IPS-15b (cell line): ENCODE measurements at regions not wholly inside any gene's neighbourhood (a gene's known extent, or its start where the extent isn't known, plus 50 kb on each side); places are given as distances from the start of the nearest gene placed in this dataset.
A peak's percentile ranks its signal among the peaks of the same experiment; 100 is the strongest.

ENCODE experiments used
- H3K27me3 ChIP-seq: one replicate; pipeline ENCODE4 v1.6.1; 2013; ENCODE audit warnings: low read length; ENCODE audit not compliant: control insufficient read depth, insufficient read depth
- H3K36me3 ChIP-seq: one replicate; pipeline ENCODE4 v1.6.1; 2013; ENCODE audit warnings: low read length; ENCODE audit not compliant: control insufficient read depth, insufficient read depth
- H3K4me1 ChIP-seq: one replicate; pipeline ENCODE4 v1.6.1; 2013; ENCODE audit warnings: mild to moderate bottlenecking, low read length; ENCODE audit not compliant: control insufficient read depth, insufficient read depth
- H3K4me3 ChIP-seq: one replicate; pipeline ENCODE4 v1.5.1; 2013; ENCODE audit warnings: low read depth, low read length
- H3K9ac ChIP-seq: one replicate; pipeline ENCODE4 v1.6.1; 2013; ENCODE audit warnings: low read depth, mild to moderate bottlenecking, low read length
- H3K9me3 ChIP-seq: one replicate; pipeline ENCODE4 v1.6.1; 2013; ENCODE audit warnings: mild to moderate bottlenecking, low read length; ENCODE audit not compliant: control insufficient read depth, insufficient read depth

- peaks cover 3% of the 10 kb centered on the region for H3K4me1 ChIP-seq
- H3K9ac ChIP-seq, result no peak overlapping the region
- no peak overlapping the region for H3K4me3 ChIP-seq
- H3K36me3 ChIP-seq, result no peaks in the 10 kb centered on the region
- H3K9me3 ChIP-seq, result no peaks in the 10 kb centered on the region
- H3K27me3 ChIP-seq, result no peaks in the 10 kb centered on the region
Measured at GRCh38 chr22:27662359-27663301, 138.9 kb downstream of the MN1 start.

DNA sequence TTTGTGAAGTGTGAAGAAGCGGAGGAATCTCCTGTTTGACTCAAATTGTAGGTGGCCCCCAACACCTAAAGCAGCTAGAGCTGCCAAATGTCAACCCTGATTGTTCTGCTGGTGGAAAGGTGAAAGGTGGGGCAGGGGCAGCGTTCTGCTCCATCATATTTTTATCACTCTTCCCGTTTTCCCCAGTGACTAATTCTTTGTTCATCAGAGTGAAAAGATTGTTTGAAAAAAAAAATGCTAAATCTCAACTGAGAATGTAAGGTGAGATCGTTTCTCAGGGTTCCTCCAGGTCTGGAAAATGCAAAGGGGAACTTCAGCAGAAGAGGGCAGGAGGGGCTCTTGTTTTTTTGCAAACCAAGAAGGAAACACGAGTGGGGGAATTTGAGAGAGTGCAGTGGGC lies 137.7 kb downstream of the MN1 start:
- Histone ChIP-seq H3K27me3 (no peaks in the 10 kb centered on the region), H3K9me3 (no peaks in the 10 kb centered on the region), H3K4me1 (peaks cover 4% of the 10 kb centered on the region), H3K4me3 (no peak overlapping the region), H3K36me3 (no peaks in the 10 kb centered on the region), H3K9ac (no peak overlapping the region)

GRCh38 chr22:27666272-27666997 lies 135.1 kb downstream of the MN1 start:
- Histone ChIP-seq H3K4me1 (peaks cover 20% of the 10 kb centered on the region), H3K9ac (no peak overlapping the region), H3K9me3 (no peaks in the 10 kb centered on the region), H3K36me3 (no peaks in the 10 kb centered on the region), H3K4me3 (no peak overlapping the region), H3K27me3 (no peaks in the 10 kb centered on the region)

DNA sequence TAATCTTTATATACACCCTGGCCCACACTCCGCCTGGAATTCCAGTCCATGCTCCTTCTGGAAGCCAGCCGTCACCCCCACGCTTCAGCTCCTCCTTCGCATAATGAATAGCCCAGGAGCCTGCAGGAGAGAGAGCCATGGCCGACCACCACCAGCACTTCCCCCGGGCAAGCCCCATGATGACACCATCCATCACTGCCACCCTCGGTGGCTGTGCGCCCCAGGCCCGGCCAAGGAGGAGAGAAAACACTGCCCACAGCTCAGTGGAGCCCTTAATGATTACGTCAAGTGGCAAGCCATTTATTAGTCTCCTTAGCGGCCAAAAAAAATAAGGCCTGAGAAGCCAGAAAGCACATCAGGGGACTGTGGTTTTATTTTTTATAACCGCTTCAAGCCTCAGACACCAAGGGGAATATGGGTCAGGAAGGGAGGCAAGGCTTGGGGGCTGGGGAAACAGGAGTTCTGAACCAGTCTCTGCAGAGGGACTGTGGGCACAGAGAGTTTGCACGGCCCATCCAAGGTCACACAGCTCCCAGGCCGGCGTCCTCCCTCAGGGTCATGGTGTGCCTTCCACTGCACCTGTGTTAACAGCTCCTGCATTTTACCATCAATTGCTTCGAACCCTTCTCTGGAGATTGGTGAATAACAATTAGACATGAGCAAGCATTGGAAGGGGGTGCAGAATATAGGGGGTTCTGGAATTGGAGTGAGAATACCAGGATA lies 134.3 kb downstream of the MN1 start:
- Histone ChIP-seq H3K36me3 (no peaks in the 10 kb centered on the region), H3K4me3 (no peak overlapping the region), H3K9me3 (no peaks in the 10 kb centered on the region), H3K27me3 (no peaks in the 10 kb centered on the region), H3K4me1 (peaks cover 22% of the 10 kb centered on the region), H3K9ac (no peak overlapping the region)

DNA sequence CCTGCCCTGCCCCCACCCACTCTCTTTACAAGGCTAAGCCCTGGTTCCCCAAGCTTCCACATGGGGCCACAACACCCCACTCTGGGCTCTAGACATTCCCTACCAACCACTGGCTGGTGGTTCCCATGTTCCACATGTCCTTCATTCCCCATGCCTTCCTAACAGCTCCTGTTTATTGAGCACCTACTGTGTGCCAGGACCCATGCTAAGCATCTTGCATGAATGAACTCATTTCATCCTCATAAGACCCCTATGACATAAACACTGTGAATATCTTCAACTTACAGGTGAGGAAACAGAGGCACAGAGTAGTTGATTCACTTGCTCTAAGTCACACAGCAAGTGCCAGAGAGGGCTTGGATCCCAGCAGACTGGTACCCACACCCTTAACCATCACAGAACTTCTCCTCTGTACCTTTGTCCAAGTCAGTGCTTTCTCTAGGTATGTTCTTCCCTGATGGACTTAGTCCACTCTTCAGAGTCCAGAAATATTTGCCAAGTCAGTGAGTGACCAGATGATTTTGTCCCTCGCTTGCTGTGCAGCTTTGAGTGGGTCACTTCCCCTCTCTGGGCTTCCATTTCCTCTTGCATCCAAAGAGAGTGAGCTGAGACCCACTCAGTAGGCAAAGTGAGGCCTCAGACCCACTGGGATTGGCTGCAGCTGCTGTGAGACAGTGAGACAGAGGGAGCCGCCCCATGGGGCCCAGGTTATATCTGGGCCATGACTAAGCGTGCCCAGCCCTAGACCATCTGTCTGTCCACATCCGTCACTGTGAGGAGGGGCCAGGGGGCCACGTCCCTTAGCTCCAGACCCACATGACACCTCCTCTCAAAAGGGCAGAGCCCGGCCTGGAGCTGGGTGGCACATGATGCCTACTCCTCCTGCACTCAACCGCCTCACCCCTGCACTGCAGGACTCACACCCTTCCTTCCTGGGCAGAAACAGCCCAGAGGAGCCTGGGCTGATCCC lies 132.4 kb downstream of the MN1 start:
- peaks cover 4% of the 10 kb centered on the region for H3K36me3 ChIP-seq
- H3K9ac ChIP-seq, result no peak overlapping the region
- no peak overlapping the region for H3K4me3 ChIP-seq
- H3K4me1 ChIP-seq, result peaks cover 22% of the 10 kb centered on the region
- H3K27me3 ChIP-seq, result no peaks in the 10 kb centered on the region
- H3K9me3 ChIP-seq, result no peaks in the 10 kb centered on the region

GRCh38 chr22:27669798-27670599 lies 131.6 kb downstream of the MN1 start:
- peaks cover 22% of the 10 kb centered on the region for H3K4me1 ChIP-seq
- peaks cover 6% of the 10 kb centered on the region for H3K36me3 ChIP-seq
- peak overlapping the region; percentile 32 for H3K9ac ChIP-seq
- peak overlapping the region; percentile 15 for H3K4me3 ChIP-seq
- no peaks in the 10 kb centered on the region for H3K9me3 ChIP-seq
- H3K27me3 ChIP-seq, result no peaks in the 10 kb centered on the region

DNA sequence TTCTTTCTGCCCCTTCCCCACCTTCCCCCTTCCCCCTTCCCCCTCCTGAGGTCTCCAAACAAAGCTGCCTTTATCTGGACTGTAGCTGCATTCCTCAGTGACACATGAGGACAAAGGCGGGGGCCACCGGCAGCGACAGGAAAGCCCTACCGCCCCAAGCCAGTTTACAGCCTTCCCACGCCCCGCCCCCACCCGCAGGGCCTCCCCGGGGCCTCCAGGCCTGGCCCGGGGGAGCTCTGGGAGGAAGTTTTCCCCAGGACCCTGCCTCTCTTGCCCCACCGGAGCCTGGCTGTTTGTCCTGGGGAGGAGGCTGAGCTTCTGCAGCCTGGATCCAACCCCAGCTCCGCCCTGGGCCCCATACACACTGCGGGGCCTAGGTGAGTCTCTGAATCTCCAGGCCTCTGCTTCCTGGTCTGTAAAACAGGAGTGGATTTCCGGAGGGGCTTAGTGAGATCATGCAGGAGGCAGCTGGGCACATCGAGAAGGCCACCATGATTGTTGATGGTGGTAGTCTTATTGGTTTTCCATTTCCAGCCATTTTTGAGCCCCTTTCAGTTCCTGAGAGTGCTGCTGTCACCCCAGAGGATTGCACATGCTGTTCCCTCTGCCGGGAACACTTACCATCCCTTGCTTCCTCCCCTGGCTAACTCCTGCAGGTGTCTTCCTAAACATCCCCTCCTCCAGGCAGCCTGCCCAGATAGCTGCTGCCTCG lies 130.7 kb downstream of the MN1 start:
- Histone ChIP-seq H3K9me3 (no peaks in the 10 kb centered on the region), H3K4me1 (peaks cover 22% of the 10 kb centered on the region), H3K4me3 (peak overlapping the region; percentile 12), H3K36me3 (peaks cover 14% of the 10 kb centered on the region), H3K27me3 (no peaks in the 10 kb centered on the region), H3K9ac (peak overlapping the region; percentile 5)

DNA sequence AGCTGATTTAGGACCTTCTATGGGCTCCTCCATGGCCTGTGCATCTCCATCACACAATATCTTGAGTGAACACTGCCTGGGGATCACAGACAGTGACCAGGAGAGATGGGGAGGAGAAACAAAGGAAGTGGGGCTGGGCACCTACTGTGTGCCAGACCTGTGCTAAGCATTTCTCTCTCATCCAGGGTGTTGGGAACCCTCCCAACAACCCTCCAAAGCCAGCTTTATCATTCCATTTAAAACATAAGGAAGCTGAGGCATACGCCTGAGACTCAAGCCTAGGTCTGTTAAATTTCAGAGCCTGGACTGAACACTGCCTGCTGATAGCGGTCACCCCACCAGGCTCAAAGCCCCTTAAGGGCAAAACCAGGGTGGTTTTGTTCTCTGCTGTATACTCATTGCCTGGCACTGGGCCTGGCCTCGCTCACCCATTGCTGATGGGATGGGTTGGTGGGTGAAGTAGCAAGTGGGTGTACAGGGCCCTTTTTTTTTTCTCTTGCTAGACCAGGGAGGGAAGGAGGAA lies 130.1 kb downstream of the MN1 start:
- H3K4me3 ChIP-seq, result no peak overlapping the region
- H3K27me3 ChIP-seq, result no peaks in the 10 kb centered on the region
- H3K36me3 ChIP-seq, result peaks cover 19% of the 10 kb centered on the region
- H3K4me1 ChIP-seq, result peaks cover 22% of the 10 kb centered on the region
- H3K9me3 ChIP-seq, result no peaks in the 10 kb centered on the region
- peak overlapping the region; percentile 5 for H3K9ac ChIP-seq

DNA sequence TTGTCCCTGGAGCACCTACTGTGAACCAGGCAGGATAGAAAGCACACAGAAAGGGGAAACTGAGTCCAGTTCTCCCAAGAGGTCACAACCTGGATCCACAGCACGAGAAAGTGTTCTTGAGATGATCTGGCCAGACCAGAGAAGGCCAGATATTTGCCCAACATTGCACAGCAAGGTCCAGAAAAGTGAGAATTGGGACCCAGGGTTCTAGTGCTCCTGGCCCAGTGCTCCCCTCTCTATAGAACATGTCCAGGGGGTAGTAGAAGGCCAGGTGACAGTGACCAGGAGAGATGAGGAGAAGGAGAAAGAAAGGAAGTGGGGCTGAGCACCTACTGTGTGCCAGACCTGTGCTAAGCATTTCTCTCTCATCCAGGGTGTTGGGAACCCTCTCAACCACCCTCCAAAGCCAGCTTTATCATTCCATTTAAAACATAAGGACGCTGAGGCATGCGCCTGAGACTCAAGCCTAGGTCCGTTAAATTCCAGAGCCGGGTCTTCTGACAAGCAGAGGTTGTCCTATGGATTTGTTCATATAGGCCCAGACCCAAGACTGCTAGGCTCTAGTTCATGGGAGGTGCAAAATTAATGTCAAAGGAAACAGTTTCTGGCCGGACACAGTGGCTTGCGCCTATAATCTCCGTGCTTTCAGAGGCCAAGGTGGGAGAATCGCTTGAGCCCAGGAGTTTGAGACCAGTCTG lies 128.7 kb downstream of the MN1 start:
- peaks cover 28% of the 10 kb centered on the region for H3K36me3 ChIP-seq
- no peak overlapping the region for H3K9ac ChIP-seq
- no peaks in the 10 kb centered on the region for H3K9me3 ChIP-seq
- H3K4me1 ChIP-seq, result peaks cover 19% of the 10 kb centered on the region
- H3K27me3 ChIP-seq, result no peaks in the 10 kb centered on the region
- H3K4me3 ChIP-seq, result no peak overlapping the region
